ENCODE measurements at regions not wholly inside any gene's neighbourhood (a gene's known extent, or its start where the extent isn't known, plus 50 kb on each side); places are given as distances from the start of the nearest gene placed in this dataset.

DNA sequence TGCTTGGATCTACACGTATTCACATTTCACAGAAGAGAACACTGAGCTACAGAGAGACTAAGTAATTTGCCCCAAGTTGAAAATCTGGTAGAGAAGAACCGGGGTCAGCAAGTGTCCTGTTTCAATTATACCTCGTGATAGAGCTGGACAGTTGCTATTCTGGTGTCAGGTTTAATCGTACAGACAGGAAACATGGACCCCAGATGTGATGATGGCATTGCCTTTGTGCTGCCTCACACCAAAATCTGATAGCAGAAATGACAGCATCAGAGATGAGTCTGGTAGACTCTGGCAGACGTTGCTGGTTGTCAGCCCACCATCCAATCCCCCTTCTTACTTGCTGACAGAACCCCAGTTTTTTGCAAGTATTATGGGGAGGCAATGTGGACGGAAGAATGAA, 112.1 kb upstream of the FOXF1 start:
- Histone ChIP-seq H3K27ac (no peak overlapping the region), H3K27me3 (peaks cover 17% of the 10 kb centered on the region), H3K4me1 (peaks cover 6% of the 10 kb centered on the region), H3K9me3 (no peaks in the 10 kb centered on the region), H3K4me3 (no peak overlapping the region), H3K36me3 (no peaks in the 10 kb centered on the region)
- WGBS: 58% methylated on average over 6 of the region's 6 CpGs
- DNase-seq (ENCODE audit: low spot score in 2 of 2): no peak
- TF ChIP-seq, protein P1, sequence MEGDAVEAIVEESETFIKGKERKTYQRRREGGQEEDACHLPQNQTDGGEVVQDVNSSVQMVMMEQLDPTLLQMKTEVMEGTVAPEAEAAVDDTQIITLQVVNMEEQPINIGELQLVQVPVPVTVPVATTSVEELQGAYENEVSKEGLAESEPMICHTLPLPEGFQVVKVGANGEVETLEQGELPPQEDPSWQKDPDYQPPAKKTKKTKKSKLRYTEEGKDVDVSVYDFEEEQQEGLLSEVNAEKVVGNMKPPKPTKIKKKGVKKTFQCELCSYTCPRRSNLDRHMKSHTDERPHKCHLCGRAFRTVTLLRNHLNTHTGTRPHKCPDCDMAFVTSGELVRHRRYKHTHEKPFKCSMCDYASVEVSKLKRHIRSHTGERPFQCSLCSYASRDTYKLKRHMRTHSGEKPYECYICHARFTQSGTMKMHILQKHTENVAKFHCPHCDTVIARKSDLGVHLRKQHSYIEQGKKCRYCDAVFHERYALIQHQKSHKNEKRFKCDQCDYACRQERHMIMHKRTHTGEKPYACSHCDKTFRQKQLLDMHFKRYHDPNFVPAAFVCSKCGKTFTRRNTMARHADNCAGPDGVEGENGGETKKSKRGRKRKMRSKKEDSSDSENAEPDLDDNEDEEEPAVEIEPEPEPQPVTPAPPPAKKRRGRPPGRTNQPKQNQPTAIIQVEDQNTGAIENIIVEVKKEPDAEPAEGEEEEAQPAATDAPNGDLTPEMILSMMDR (IDR thresholded peaks at IDR 0.05): no peak
- TF ChIP-seq POLR2AphosphoS5 (IDR thresholded peaks at IDR 0.05) (no peak), EP300 (IDR thresholded peaks at IDR 0.05) (no peak), POLR2A (IDR thresholded peaks at IDR 0.05) (no peak)

DNA sequence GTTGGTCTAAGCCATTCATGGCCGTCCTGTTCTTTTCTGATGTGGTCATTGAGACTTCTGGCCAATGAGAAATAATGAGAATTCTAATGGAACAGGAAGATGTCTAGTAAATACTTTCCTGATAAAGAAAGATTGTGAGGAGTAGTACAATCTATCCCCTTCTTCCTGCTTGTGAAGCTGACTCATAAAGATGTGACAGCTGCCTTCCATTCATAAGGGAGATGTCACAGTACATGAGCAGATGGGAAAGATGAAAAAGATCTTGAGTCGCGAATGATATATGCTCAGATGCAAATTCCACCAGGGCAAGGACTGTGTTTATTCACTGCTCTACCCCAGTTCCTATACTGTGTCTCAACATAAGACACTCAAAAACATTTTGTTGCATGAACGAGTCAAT, 111.7 kb upstream of the FOXF1 start:
- Histone ChIP-seq H3K4me1 (peaks cover 6% of the 10 kb centered on the region), H3K36me3 (no peaks in the 10 kb centered on the region), H3K9me3 (no peaks in the 10 kb centered on the region), H3K27ac (no peak overlapping the region), H3K27me3 (peaks cover 17% of the 10 kb centered on the region), H3K4me3 (no peak overlapping the region)
- TF ChIP-seq POLR2A (IDR thresholded peaks at IDR 0.05) (no peak), POLR2AphosphoS5 (IDR thresholded peaks at IDR 0.05) (no peak), EP300 (IDR thresholded peaks at IDR 0.05) (no peak)
- TF ChIP-seq, protein P1 (IDR thresholded peaks at IDR 0.05): no peak
- no peak for DNase-seq (ENCODE audit: low spot score in 2 of 2)
- WGBS: 71% methylated on average over 4 of the region's 4 CpGs

GRCh38 chr16:86401126-86401525, 109.2 kb upstream of the FOXF1 start:
- Histone ChIP-seq H3K4me1 (peaks cover 6% of the 10 kb centered on the region), H3K4me3 (no peak overlapping the region), H3K27me3 (peaks cover 37% of the 10 kb centered on the region), H3K9me3 (no peaks in the 10 kb centered on the region), H3K36me3 (no peaks in the 10 kb centered on the region), H3K27ac (no peak overlapping the region)
- TF ChIP-seq POLR2AphosphoS5 (IDR thresholded peaks at IDR 0.05) (no peak), EP300 (IDR thresholded peaks at IDR 0.05) (no peak), POLR2A (IDR thresholded peaks at IDR 0.05) (no peak)
- TF ChIP-seq, protein P1 (IDR thresholded peaks at IDR 0.05): no peak
- WGBS: 67% methylated on average over 8 of the region's 8 CpGs
- no peak for DNase-seq (ENCODE audit: low spot score in 2 of 2)

- no peaks in the 10 kb centered on the region for H3K4me1 ChIP-seq
- peaks cover 52% of the 10 kb centered on the region for H3K27me3 ChIP-seq
- no peak overlapping the region for H3K27ac ChIP-seq
- H3K36me3 ChIP-seq: no peaks in the 10 kb centered on the region
- no peak overlapping the region for H3K4me3 ChIP-seq
- WGBS: 90% methylated on average over 7 of the region's 7 CpGs
- H3K9me3 ChIP-seq: no peaks in the 10 kb centered on the region
- DNase-seq (ENCODE audit: low spot score in 2 of 2): no peak
- TF ChIP-seq POLR2AphosphoS5 (IDR thresholded peaks at IDR 0.05) (no peak), POLR2A (IDR thresholded peaks at IDR 0.05) (no peak), EP300 (IDR thresholded peaks at IDR 0.05) (no peak)
- TF ChIP-seq, protein P1 (IDR thresholded peaks at IDR 0.05): no peak
Observed at GRCh38 chr16:86403085-86403484, 107.2 kb upstream of the FOXF1 start.

DNA sequence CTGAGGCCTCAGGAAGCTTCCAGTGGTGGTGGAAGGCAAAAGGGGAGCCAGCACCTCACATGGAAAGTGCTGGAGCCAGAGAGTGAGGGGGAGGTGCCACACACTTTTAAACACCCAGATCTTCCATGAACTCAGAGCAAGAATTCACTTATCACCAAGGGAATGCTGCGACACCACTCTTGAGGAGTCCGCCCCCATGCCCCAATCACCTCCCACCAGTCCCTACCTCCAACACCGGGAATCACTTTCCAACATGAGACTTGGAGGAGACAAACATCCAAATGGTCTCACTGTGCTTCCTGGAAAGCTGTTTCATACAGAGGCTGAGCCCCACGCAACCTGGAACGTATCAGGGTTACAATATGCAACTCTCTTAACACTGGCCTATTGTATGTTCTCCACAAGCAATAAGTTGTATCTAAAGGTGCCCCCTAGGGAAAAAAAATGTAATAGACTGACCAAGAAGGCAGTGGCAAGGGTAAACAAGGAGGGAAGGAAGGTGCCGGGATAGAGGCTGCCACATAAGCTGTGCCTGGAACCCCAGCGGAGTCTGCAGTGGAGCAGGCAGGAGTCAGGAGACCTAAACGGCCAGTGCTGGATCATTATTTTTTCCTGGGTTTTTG, 106.7 kb upstream of the FOXF1 start:
- H3K27ac ChIP-seq: no peak overlapping the region
- H3K4me3 ChIP-seq: no peak overlapping the region
- TF ChIP-seq POLR2AphosphoS5 (IDR thresholded peaks at IDR 0.05): no peak
- TF ChIP-seq POLR2A (IDR thresholded peaks at IDR 0.05): no peak
- TF ChIP-seq, protein P1 (IDR thresholded peaks at IDR 0.05): no peak
- no peak for TF ChIP-seq EP300 (IDR thresholded peaks at IDR 0.05)
- no peaks in the 10 kb centered on the region for H3K36me3 ChIP-seq
- no peak for DNase-seq (ENCODE audit: low spot score in 2 of 2)
- H3K27me3 ChIP-seq: peaks cover 56% of the 10 kb centered on the region
- H3K4me1 ChIP-seq: no peaks in the 10 kb centered on the region
- WGBS: 66% methylated on average over 7 of the region's 8 CpGs
- H3K9me3 ChIP-seq: no peaks in the 10 kb centered on the region
